ENCODE measurements at regions not wholly inside any gene's neighbourhood (a gene's known extent, or its start where the extent isn't known, plus 50 kb on each side); places are given as distances from the start of the nearest gene placed in this dataset.

- no peaks in the 10 kb centered on the region for H3K4me1 ChIP-seq
- no peak overlapping the region for H3K4me3 ChIP-seq
- no peaks in the 10 kb centered on the region for H3K36me3 ChIP-seq
- H3K9me3 ChIP-seq, result no peaks in the 10 kb centered on the region
- TF ChIP-seq EP300 (IDR thresholded peaks at IDR 0.05) (no peak), CTCF (IDR thresholded peaks at IDR 0.05) (no peak), POLR2A (IDR thresholded peaks at IDR 0.05) (no peak)
- H3K27ac ChIP-seq, result no peak overlapping the region
- no peak for DNase-seq (ENCODE audit: low spot score in 2 of 2)
- H3K27me3 ChIP-seq, result no peaks in the 10 kb centered on the region
These were observed 400.1 kb upstream of the NWD2 start for GRCh38 chr4:36844448-36844847.

GRCh38 chr4:36852856-36853255, 391.7 kb upstream of the NWD2 start:
- TF ChIP-seq CTCF (IDR thresholded peaks at IDR 0.05), result no peak
- no peak for TF ChIP-seq EP300 (IDR thresholded peaks at IDR 0.05)
- TF ChIP-seq POLR2A (IDR thresholded peaks at IDR 0.05), result no peak
- no peaks in the 10 kb centered on the region for H3K4me1 ChIP-seq
- DNase-seq (ENCODE audit: low spot score in 2 of 2), result no peak
- no peaks in the 10 kb centered on the region for H3K27me3 ChIP-seq
- H3K36me3 ChIP-seq, result no peaks in the 10 kb centered on the region
- 36 to 48% methylated on average over 4 of the region's 4 CpGs for WGBS, 2 donors
- H3K9me3 ChIP-seq, result no peaks in the 10 kb centered on the region
- H3K4me3 ChIP-seq, result no peak overlapping the region
- H3K27ac ChIP-seq, result no peak overlapping the region

- no peaks in the 10 kb centered on the region for H3K9me3 ChIP-seq
- H3K36me3 ChIP-seq, result no peaks in the 10 kb centered on the region
- 54 to 91% methylated on average over 5 of the region's 5 CpGs for WGBS, 2 donors
- no peak overlapping the region for H3K4me3 ChIP-seq
- H3K27ac ChIP-seq, result no peak overlapping the region
- no peak for DNase-seq (ENCODE audit: low spot score in 2 of 2)
- H3K4me1 ChIP-seq, result no peaks in the 10 kb centered on the region
- no peaks in the 10 kb centered on the region for H3K27me3 ChIP-seq
- TF ChIP-seq POLR2A (IDR thresholded peaks at IDR 0.05) (no peak), EP300 (IDR thresholded peaks at IDR 0.05) (no peak), CTCF (IDR thresholded peaks at IDR 0.05) (no peak)
These were observed 390.0 kb upstream of the NWD2 start for GRCh38 chr4:36854554-36854953.

- WGBS, 2 donors, result 80 to 81% methylated on average over 2 of the region's 2 CpGs
- H3K4me3 ChIP-seq, result no peak overlapping the region
- H3K27me3 ChIP-seq, result no peaks in the 10 kb centered on the region
- DNase-seq (ENCODE audit: low spot score in 2 of 2), result no peak
- no peak overlapping the region for H3K27ac ChIP-seq
- no peaks in the 10 kb centered on the region for H3K9me3 ChIP-seq
- TF ChIP-seq POLR2A (IDR thresholded peaks at IDR 0.05) (no peak), CTCF (IDR thresholded peaks at IDR 0.05) (no peak), EP300 (IDR thresholded peaks at IDR 0.05) (no peak)
- no peaks in the 10 kb centered on the region for H3K36me3 ChIP-seq
- H3K4me1 ChIP-seq, result no peaks in the 10 kb centered on the region
These were observed 380.9 kb upstream of the NWD2 start for GRCh38 chr4:36863601-36864000.

GRCh38 chr4:36870121-36870520, 374.4 kb upstream of the NWD2 start:
- TF ChIP-seq CTCF (IDR thresholded peaks at IDR 0.05) (no peak), POLR2A (IDR thresholded peaks at IDR 0.05) (no peak), EP300 (IDR thresholded peaks at IDR 0.05) (no peak)
- H3K27ac ChIP-seq, result no peak overlapping the region
- DNase-seq (ENCODE audit: low spot score in 2 of 2), result no peak

More at GRCh38 chr4:36870121-36870520, 374.4 kb upstream of the NWD2 start:
- H3K4me1 ChIP-seq, result no peaks in the 10 kb centered on the region
- no peaks in the 10 kb centered on the region for H3K27me3 ChIP-seq
- no peaks in the 10 kb centered on the region for H3K9me3 ChIP-seq
- no peaks in the 10 kb centered on the region for H3K36me3 ChIP-seq
- H3K4me3 ChIP-seq, result no peak overlapping the region
